ENCODE measurements at regions not wholly inside any gene's neighbourhood (a gene's known extent, or its start where the extent isn't known, plus 50 kb on each side); places are given as distances from the start of the nearest gene placed in this dataset.

DNA sequence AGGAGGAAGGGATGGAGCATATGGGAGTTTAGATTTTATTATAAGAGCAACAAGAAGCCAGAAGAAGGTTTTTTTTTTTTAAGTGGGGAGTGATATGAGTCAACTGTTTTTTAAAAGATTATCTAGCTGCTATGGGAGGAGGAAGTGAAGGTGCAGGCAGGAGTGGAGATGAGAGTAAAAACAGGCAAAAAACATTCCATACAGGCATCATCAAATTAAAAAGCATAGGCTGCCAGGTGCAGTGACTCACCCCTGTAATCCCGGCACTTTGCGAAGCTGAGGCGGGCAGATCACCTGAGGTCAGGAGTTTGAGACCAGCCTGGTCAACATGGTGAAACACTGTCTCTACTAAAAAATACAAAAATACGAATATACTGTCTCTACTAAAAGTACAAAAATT lies 368.4 kb upstream of the MTNR1B start:
- TF ChIP-seq POLR2A (IDR thresholded peaks at IDR 0.05; ENCODE audit: control extremely low read depth in 1 of 2, low read depth in 2 of 2, low read length in 2 of 2) (no peak), CTCF (IDR thresholded peaks at IDR 0.05; ENCODE audit: control extremely low read depth in 1 of 3, insufficient read depth in 1 of 3, low read depth in 1 of 3, low read length in 3 of 3) (no peak), JUND (IDR thresholded peaks at IDR 0.05; ENCODE audit: low read length) (no peak), SIN3A (conservative IDR thresholded peaks at IDR 0.05 in 1 of 2, IDR thresholded peaks at IDR 0.05 in 1 of 2; ENCODE audit: low read depth in 1 of 2, low read length in 2 of 2) (no peak), SP4 (IDR thresholded peaks at IDR 0.05; ENCODE audit: low read length) (no peak), SP2 (IDR thresholded peaks at IDR 0.05; ENCODE audit: low read length) (no peak), TBP (IDR thresholded peaks at IDR 0.05; ENCODE audit: low read depth, low read length) (no peak), KDM5A (IDR thresholded peaks at IDR 0.05; ENCODE audit: low read length) (no peak), POLR2AphosphoS5 (IDR thresholded peaks at IDR 0.05; ENCODE audit: low read depth, low read length) (no peak)
- TF ChIP-seq, protein P1, sequence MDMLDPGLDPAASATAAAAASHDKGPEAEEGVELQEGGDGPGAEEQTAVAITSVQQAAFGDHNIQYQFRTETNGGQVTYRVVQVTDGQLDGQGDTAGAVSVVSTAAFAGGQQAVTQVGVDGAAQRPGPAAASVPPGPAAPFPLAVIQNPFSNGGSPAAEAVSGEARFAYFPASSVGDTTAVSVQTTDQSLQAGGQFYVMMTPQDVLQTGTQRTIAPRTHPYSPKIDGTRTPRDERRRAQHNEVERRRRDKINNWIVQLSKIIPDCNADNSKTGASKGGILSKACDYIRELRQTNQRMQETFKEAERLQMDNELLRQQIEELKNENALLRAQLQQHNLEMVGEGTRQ (IDR thresholded peaks at IDR 0.05; ENCODE audit: low read length) = no peak
